Hematopoietic multipotent progenitor cell (in vitro differentiated cells): ENCODE measurements at regions not wholly inside any gene's neighbourhood (a gene's known extent, or its start where the extent isn't known, plus 50 kb on each side); places are given as distances from the start of the nearest gene placed in this dataset.

Experiments
- DNase-seq, 3 donors: peaks; one replicate each; pipeline ENCODE4 v3.0.0-alpha.2; 2011 to 2015; ENCODE audit warnings: low read depth in 2 of 3, low spot score in 2 of 3

GRCh38 chr12:132396657-132397056 lies 67.3 kb upstream of the GALNT9 start:
- no peak for DNase-seq

- DNase-seq: no peak
Measured at GRCh38 chr12:132395908-132396305, 66.5 kb upstream of the GALNT9 start.

- DNase-seq: no peak
Measured at GRCh38 chr12:132395192-132395907, 66.0 kb upstream of the GALNT9 start.

- peak in 2 of 3 donors; percentile 31 to 61 for DNase-seq
Measured at GRCh38 chr12:132393991-132394949, 64.9 kb upstream of the GALNT9 start.

- DNase-seq: no peak
Measured at GRCh38 chr12:132393245-132393795, 63.9 kb upstream of the GALNT9 start.

GRCh38 chr12:132392389-132393244 lies 63.2 kb upstream of the GALNT9 start:
- no peak for DNase-seq

- no peak for DNase-seq
Measured at GRCh38 chr12:132391326-132392041, 62.1 kb upstream of the GALNT9 start.

- DNase-seq: no peak
Measured at GRCh38 chr12:132390287-132391076, 61.1 kb upstream of the GALNT9 start.

GRCh38 chr12:132389526-132390286 lies 60.3 kb upstream of the GALNT9 start:
- no peak for DNase-seq

- no peak for DNase-seq
Measured at GRCh38 chr12:132389026-132389425, 59.6 kb upstream of the GALNT9 start.

- DNase-seq: no peak
Measured at GRCh38 chr12:132388379-132389015, 59.1 kb upstream of the GALNT9 start.

- no peak for DNase-seq
Measured at GRCh38 chr12:132386926-132387497, 57.6 kb upstream of the GALNT9 start.

- DNase-seq: no peak
Measured at GRCh38 chr12:132385923-132386751, 56.7 kb upstream of the GALNT9 start.

- no peak for DNase-seq
Measured at GRCh38 chr12:132384916-132385774, 55.8 kb upstream of the GALNT9 start.

- DNase-seq: no peak
Measured at GRCh38 chr12:132380641-132381040, 51.3 kb upstream of the GALNT9 start.

GRCh38 chr12:132379996-132380395 lies 50.6 kb upstream of the GALNT9 start:
- no peak for DNase-seq
